ELR (cell line): ENCODE measurements at regions not wholly inside any gene's neighbourhood (a gene's known extent, or its start where the extent isn't known, plus 50 kb on each side); places are given as distances from the start of the nearest gene placed in this dataset.

ENCODE experiments used
- DNase-seq: peaks from one replicate; pipeline ENCODE4 v3.0.0-alpha.2; 2015; ENCODE audit warnings: low read depth

GRCh38 chr12:88998421-88998820 lies 353.9 kb downstream of the DUSP6 start:
- no peak for DNase-seq

GRCh38 chr12:88996200-88996788 lies 356.0 kb downstream of the DUSP6 start:
- peak; percentile 48 for DNase-seq

- DNase-seq = no peak
These were observed 357.3 kb downstream of the DUSP6 start for GRCh38 chr12:88994971-88995370.

GRCh38 chr12:88994537-88994936 lies 357.8 kb downstream of the DUSP6 start:
- no peak for DNase-seq

GRCh38 chr12:88993651-88994050 lies 358.6 kb downstream of the DUSP6 start:
- DNase-seq = peak; percentile 79

- no peak for DNase-seq
These were observed 366.2 kb downstream of the DUSP6 start for GRCh38 chr12:88986056-88986455.

GRCh38 chr12:88985631-88986030 lies 366.7 kb downstream of the DUSP6 start:
- DNase-seq = no peak

GRCh38 chr12:88985011-88985410 lies 367.3 kb downstream of the DUSP6 start:
- no peak for DNase-seq

- DNase-seq = no peak
These were observed 369.6 kb downstream of the DUSP6 start for GRCh38 chr12:88982694-88983093.

GRCh38 chr12:88977115-88977514 lies 375.2 kb downstream of the DUSP6 start:
- no peak for DNase-seq

- DNase-seq = no peak
These were observed 378.3 kb downstream of the DUSP6 start for GRCh38 chr12:88973998-88974397.

- no peak for DNase-seq
These were observed 381.6 kb downstream of the DUSP6 start for GRCh38 chr12:88970740-88971139.

GRCh38 chr12:88969127-88969526 lies 383.2 kb downstream of the DUSP6 start:
- DNase-seq = no peak

- peak; percentile 53 for DNase-seq
These were observed 380.1 kb upstream of the KITLG start for GRCh38 chr12:88960213-88960878.

- no peak for DNase-seq
These were observed 378.7 kb upstream of the KITLG start for GRCh38 chr12:88958946-88959345.

- DNase-seq = no peak
These were observed 377.9 kb upstream of the KITLG start for GRCh38 chr12:88958153-88958552.

GRCh38 chr12:88957358-88957757 lies 377.1 kb upstream of the KITLG start:
- DNase-seq = peak; percentile 54

- no peak for DNase-seq
These were observed 375.3 kb upstream of the KITLG start for GRCh38 chr12:88955531-88955930.

- no peak for DNase-seq
These were observed 372.8 kb upstream of the KITLG start for GRCh38 chr12:88953029-88953586.

- peak; percentile 69 for DNase-seq
These were observed 372.3 kb upstream of the KITLG start for GRCh38 chr12:88952562-88952942.

- no peak for DNase-seq
These were observed 371.7 kb upstream of the KITLG start for GRCh38 chr12:88951860-88952561.

- no peak for DNase-seq
These were observed 370.9 kb upstream of the KITLG start for GRCh38 chr12:88951177-88951576.

- peak; percentile 18 for DNase-seq
These were observed 367.3 kb upstream of the KITLG start for GRCh38 chr12:88947486-88948043.
